ENCODE measurements at regions not wholly inside any gene's neighbourhood (a gene's known extent, or its start where the extent isn't known, plus 50 kb on each side); places are given as distances from the start of the nearest gene placed in this dataset.

DNA sequence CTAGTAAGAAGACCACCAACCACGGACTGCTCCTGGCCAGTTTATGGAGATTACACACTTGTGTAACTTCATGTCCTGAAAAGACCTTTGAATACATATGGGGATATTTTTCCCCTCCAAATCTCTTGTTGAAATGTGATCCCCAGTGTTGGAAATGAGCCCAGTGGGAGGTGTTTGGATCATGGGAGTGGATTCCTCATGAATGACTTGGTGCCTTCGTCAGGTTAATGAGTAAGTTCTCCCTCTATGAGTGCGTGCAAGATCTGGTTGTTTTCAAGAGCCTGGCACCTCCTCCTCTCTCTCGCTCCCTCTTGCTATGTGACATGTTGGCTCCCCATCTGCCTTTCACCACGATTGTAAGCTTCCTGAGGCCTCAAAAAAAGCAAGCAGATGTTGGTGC, 769.0 kb upstream of the SLITRK1 start:
- Histone ChIP-seq H3K9me3 (ENCODE audit: low read depth) (peaks cover 6% of the 10 kb centered on the region), H3K4me1 (peaks cover 23% of the 10 kb centered on the region), H3K79me2 (ENCODE audit: low read depth) (no peaks in the 10 kb centered on the region), H3F3A (ENCODE audit: low read depth) (peaks cover 20% of the 10 kb centered on the region), H4K20me1 (ENCODE audit: low read depth) (no peaks in the 10 kb centered on the region), H3K4me2 (no peak overlapping the region), H3K4me3 (no peak overlapping the region), H3K9ac (no peak overlapping the region), H3K27me3 (no peaks in the 10 kb centered on the region), H3K36me3 (no peaks in the 10 kb centered on the region), H3K27ac (no peak overlapping the region), H2AFZ (replicated peaks) (no peak overlapping the region)
- H3K27ac Mint-ChIP-seq = no peak overlapping the region
- peaks cover 10% of the 10 kb centered on the region for H3K4me1 Mint-ChIP-seq
- H3K27me3 Mint-ChIP-seq (ENCODE audit: insufficient read depth, low read depth) = peaks cover 4% of the 10 kb centered on the region
- DNase-seq (ENCODE audit: low spot score) = no peak
- TF ChIP-seq, protein P1, sequence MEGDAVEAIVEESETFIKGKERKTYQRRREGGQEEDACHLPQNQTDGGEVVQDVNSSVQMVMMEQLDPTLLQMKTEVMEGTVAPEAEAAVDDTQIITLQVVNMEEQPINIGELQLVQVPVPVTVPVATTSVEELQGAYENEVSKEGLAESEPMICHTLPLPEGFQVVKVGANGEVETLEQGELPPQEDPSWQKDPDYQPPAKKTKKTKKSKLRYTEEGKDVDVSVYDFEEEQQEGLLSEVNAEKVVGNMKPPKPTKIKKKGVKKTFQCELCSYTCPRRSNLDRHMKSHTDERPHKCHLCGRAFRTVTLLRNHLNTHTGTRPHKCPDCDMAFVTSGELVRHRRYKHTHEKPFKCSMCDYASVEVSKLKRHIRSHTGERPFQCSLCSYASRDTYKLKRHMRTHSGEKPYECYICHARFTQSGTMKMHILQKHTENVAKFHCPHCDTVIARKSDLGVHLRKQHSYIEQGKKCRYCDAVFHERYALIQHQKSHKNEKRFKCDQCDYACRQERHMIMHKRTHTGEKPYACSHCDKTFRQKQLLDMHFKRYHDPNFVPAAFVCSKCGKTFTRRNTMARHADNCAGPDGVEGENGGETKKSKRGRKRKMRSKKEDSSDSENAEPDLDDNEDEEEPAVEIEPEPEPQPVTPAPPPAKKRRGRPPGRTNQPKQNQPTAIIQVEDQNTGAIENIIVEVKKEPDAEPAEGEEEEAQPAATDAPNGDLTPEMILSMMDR (IDR thresholded peaks at IDR 0.05) = no peak
- TF ChIP-seq EZH2phosphoT487 (IDR thresholded peaks at IDR 0.05) = no peak
- peaks cover 4% of the 10 kb centered on the region for H3K36me3 Mint-ChIP-seq
- H3K4me3 Mint-ChIP-seq = no peak overlapping the region
- H3K9me3 Mint-ChIP-seq = peaks cover 27% of the 10 kb centered on the region

- Histone ChIP-seq H3K9me3 (ENCODE audit: low read depth) (peaks cover 6% of the 10 kb centered on the region), H3K36me3 (no peaks in the 10 kb centered on the region), H3F3A (ENCODE audit: low read depth) (peaks cover 11% of the 10 kb centered on the region), H3K9ac (no peak overlapping the region), H3K27ac (no peak overlapping the region), H3K27me3 (no peaks in the 10 kb centered on the region), H2AFZ (replicated peaks) (no peak overlapping the region), H3K4me1 (peaks cover 8% of the 10 kb centered on the region), H3K79me2 (ENCODE audit: low read depth) (no peaks in the 10 kb centered on the region), H3K4me3 (no peak overlapping the region), H4K20me1 (ENCODE audit: low read depth) (no peaks in the 10 kb centered on the region), H3K4me2 (no peak overlapping the region)
- Mint-ChIP-seq H3K36me3 (peaks cover 4% of the 10 kb centered on the region), H3K4me3 (no peak overlapping the region), H3K27ac (no peak overlapping the region), H3K9me3 (peaks cover 27% of the 10 kb centered on the region), H3K4me1 (peaks cover 6% of the 10 kb centered on the region), H3K27me3 (ENCODE audit: insufficient read depth, low read depth) (peaks cover 5% of the 10 kb centered on the region)
- DNase-seq (ENCODE audit: low spot score) = no peak
- TF ChIP-seq EZH2 (IDR thresholded peaks at IDR 0.05) = no peak
- no peak for TF ChIP-seq EZH2phosphoT487 (IDR thresholded peaks at IDR 0.05)
- TF ChIP-seq, protein P1 (IDR thresholded peaks at IDR 0.05) = no peak
Measured at GRCh38 chr13:84649853-84650252, 767.6 kb upstream of the SLITRK1 start.

DNA sequence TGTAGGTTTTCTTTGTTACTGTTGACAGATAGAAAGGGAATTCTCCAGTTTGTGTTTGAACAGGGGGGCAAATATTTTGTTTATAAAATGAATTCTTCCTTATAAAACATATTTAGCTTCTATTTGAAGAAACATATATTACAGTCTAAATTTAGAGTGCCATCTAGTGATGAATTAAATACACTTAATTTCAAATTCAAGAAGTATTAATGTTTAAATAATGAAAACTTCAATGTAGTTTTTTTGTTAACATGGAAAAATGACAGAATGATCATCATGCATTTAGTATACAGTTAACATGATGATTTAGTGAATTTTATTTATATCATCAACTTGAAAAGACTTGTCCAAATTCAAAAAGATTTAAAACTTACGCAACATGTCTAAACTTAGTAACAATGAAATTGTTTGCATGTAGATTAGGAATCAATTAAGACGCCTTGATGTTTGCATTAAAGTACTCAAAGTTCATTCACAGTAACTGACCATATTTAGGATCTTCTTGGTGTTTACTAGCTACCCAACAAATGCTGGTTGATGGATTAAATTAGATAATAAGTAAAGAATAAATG, 765.9 kb upstream of the SLITRK1 start:
- H3K27ac Mint-ChIP-seq = no peak overlapping the region
- no peaks in the 10 kb centered on the region for H3K36me3 ChIP-seq

More for the DNA sequence above, 765.9 kb upstream of the SLITRK1 start:
- Histone ChIP-seq H3K9me3 (ENCODE audit: low read depth) (no peaks in the 10 kb centered on the region), H3K4me1 (no peaks in the 10 kb centered on the region), H3F3A (ENCODE audit: low read depth) (no peaks in the 10 kb centered on the region), H3K4me2 (no peak overlapping the region), H4K20me1 (ENCODE audit: low read depth) (no peaks in the 10 kb centered on the region), H2AFZ (replicated peaks) (no peak overlapping the region), H3K27ac (no peak overlapping the region), H3K4me3 (no peak overlapping the region), H3K9ac (no peak overlapping the region), H3K27me3 (no peaks in the 10 kb centered on the region), H3K79me2 (ENCODE audit: low read depth) (no peaks in the 10 kb centered on the region)
- DNase-seq (ENCODE audit: low spot score) = no peak
- Mint-ChIP-seq H3K9me3 (peaks cover 15% of the 10 kb centered on the region), H3K4me3 (no peak overlapping the region), H3K4me1 (peaks cover 2% of the 10 kb centered on the region), H3K27me3 (ENCODE audit: insufficient read depth, low read depth) (peaks cover 2% of the 10 kb centered on the region), H3K36me3 (no peaks in the 10 kb centered on the region)
- TF ChIP-seq, protein P1 (IDR thresholded peaks at IDR 0.05) = peak; percentile 17
- no peak for TF ChIP-seq EZH2 (IDR thresholded peaks at IDR 0.05)
